BLaER1 treated with 17β-estradiol and CSF1 and Interleukin-3, amounts not matched to agents 10 nM and 100 nM (cell line): ENCODE measurements at regions not wholly inside any gene's neighbourhood (a gene's known extent, or its start where the extent isn't known, plus 50 kb on each side); places are given as distances from the start of the nearest gene placed in this dataset.

Source experiments
- H3K27ac ChIP-seq, 11 experiments: shearing (Covaris generic); formaldehyde crosslinking; 2 replicates each; pipeline ENCODE4 v1.8.1; 2022
- H3K27me3 ChIP-seq, 11 experiments: shearing (Covaris generic); formaldehyde crosslinking; 2 replicates each; pipeline ENCODE4 v1.8.1; 2022
- H3K36me3 ChIP-seq, 11 experiments: shearing (Covaris generic); formaldehyde crosslinking; 2 replicates each; pipeline ENCODE4 v1.8.1; 2022
- H3K4me1 ChIP-seq, 10 experiments: shearing (Covaris generic); formaldehyde crosslinking; 2 replicates each; pipeline ENCODE4 v1.8.1; 2022
- H3K4me2 ChIP-seq, 11 experiments: shearing (Covaris generic); formaldehyde crosslinking; 2 replicates each; pipeline ENCODE4 v1.8.1; 2022
- H3K4me3 ChIP-seq, 10 experiments: shearing (Covaris generic); formaldehyde crosslinking; 2 replicates each; pipeline ENCODE4 v1.8.1; 2022
- H3K9ac ChIP-seq, 11 experiments: shearing (Covaris generic); formaldehyde crosslinking; 2 replicates each; pipeline ENCODE4 v1.8.1; 2022
- H3K9me3 ChIP-seq, 11 experiments: shearing (Covaris generic); formaldehyde crosslinking; replicated peaks in 1 of 11; 2 replicates each; pipeline ENCODE4 v1.8.1; 2022
- H4K20me1 ChIP-seq, 11 experiments: shearing (Covaris generic); formaldehyde crosslinking; 2 replicates each; pipeline ENCODE4 v1.8.1; 2022
- Cebpa-rat ChIP-seq, 11 experiments: shearing (Covaris generic); IDR thresholded peaks; 2 replicates each; pipeline ENCODE4 v1.8.1; 2022

DNA sequence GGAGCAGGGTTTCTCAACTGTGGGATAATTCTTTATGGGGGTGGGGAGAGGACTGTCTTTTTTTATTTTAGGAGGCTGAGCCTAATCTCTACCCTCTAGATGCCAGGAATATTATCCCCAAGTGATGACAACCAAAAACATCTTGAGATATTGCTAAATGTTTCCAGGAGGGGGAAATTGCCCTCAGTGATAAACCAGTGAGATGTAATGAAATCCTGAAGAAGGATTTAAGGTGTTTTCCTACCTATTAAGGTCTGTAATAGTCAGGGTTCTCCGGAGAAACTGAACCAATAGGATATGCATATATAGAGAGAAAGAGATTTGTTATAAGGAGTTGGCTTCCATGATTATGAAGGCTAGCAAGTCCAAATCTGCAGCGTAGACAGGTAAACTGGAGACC lies 208.3 kb upstream of the MIR17HG start:
- peaks cover 0 to 18% (median 0%) of the 10 kb centered on the region in 10 experiments; a peak in 4 of 20 replicates for H3K4me1 ChIP-seq
- H3K27me3 ChIP-seq: no peaks in the 10 kb centered on the region
- H4K20me1 ChIP-seq: no peaks in the 10 kb centered on the region
- no peaks in the 10 kb centered on the region for H3K9me3 ChIP-seq
- no peak overlapping the region for H3K9ac ChIP-seq
- no peak overlapping the region for H3K4me3 ChIP-seq
- H3K4me2 ChIP-seq: no peak overlapping the region
- no peak overlapping the region for H3K27ac ChIP-seq
- no peaks in the 10 kb centered on the region for H3K36me3 ChIP-seq
- TF ChIP-seq Cebpa-rat (IDR thresholded peaks at IDR 0.05): no peak

DNA sequence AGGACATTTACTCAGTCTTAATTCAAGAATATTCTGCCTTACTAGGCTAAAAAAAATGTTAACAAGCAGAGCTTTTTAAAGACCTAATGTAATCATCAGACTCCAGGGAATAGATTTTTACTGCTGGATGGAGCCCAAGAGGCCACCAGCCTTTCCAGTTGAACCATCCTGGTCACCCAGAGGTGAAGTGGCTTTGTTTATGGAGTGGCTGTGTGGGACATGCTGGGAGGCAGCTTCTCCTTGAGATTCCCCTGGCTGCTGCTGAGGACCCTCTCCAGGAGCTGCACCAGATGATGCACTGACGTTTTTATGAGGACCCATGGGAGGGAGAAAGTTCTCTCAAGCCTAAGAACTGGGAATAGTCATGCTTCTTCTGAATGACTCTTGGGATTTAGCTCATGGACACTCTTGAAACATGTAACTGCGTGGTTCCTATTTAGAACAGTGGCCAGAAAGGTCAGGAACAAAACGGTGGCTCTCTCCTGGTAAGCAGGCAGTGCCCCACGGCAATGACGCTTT lies 205.9 kb upstream of the MIR17HG start:
- Histone ChIP-seq H3K27ac (no peak overlapping the region), H3K4me3 (no peak overlapping the region), H4K20me1 (no peaks in the 10 kb centered on the region), H3K4me2 (no peak overlapping the region), H3K4me1 (peaks cover 0 to 29% (median 0%) of the 10 kb centered on the region in 10 experiments; a peak in 5 of 20 replicates), H3K36me3 (no peaks in the 10 kb centered on the region), H3K9me3 (no peaks in the 10 kb centered on the region), H3K9ac (no peak overlapping the region), H3K27me3 (no peaks in the 10 kb centered on the region)
- no peak for TF ChIP-seq Cebpa-rat (IDR thresholded peaks at IDR 0.05)

DNA sequence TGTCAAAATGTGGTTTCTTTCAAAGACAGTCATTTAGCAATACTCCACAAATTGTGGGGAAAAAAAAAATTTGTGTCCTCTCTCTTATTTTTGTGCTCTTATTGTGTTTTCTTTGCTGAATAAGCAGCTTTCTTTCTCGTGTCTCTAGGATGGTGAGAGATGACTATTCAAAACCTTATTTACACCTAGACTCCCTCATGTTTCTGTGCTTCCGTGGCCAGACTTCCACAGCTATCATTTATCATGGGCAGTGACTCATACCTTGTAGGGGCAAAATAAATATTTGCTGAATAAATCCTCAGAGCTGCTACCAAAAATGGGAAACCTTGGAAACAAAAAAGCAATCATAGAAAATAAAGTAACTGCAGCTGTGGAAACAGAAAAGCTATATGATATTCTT lies 204.9 kb upstream of the MIR17HG start:
- H3K27me3 ChIP-seq: no peaks in the 10 kb centered on the region
- no peaks in the 10 kb centered on the region for H3K36me3 ChIP-seq
- no peak overlapping the region for H3K9ac ChIP-seq
- H3K27ac ChIP-seq: no peak overlapping the region
- no peak for TF ChIP-seq Cebpa-rat (IDR thresholded peaks at IDR 0.05)
- no peak overlapping the region for H3K4me2 ChIP-seq
- H3K4me1 ChIP-seq: peaks cover 0 to 29% (median 0%) of the 10 kb centered on the region in 10 experiments; a peak in 5 of 20 replicates
- no peaks in the 10 kb centered on the region for H4K20me1 ChIP-seq
- no peak overlapping the region for H3K4me3 ChIP-seq
- no peaks in the 10 kb centered on the region for H3K9me3 ChIP-seq

DNA sequence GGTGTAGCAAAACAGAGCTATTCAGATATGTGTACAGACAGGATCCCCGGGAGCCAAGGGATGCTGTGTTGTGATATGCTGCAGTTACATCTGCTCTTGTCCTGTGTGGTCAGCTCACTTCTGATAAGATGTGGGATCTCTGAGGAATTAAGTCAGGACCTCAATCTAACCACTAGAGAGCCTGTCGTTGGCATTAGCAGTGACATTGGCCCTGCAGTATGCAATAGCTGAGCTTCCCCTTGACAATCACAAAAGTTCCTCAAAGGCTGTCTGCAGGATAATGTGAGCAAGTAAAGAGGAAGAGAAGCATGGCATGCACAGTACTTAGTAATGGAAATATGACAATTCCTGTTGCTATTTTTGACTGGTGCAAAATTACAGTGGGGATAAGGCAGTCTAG lies 203.4 kb upstream of the MIR17HG start:
- no peaks in the 10 kb centered on the region for H3K27me3 ChIP-seq
- H3K27ac ChIP-seq: no peak overlapping the region
- H4K20me1 ChIP-seq: no peaks in the 10 kb centered on the region
- no peaks in the 10 kb centered on the region for H3K9me3 ChIP-seq
- H3K4me1 ChIP-seq: peaks cover 0 to 29% (median 0%) of the 10 kb centered on the region in 10 experiments; a peak in 5 of 20 replicates
- H3K9ac ChIP-seq: no peak overlapping the region
- H3K4me3 ChIP-seq: no peak overlapping the region
- H3K36me3 ChIP-seq: no peaks in the 10 kb centered on the region
- peak overlapping the region in 2 of 11 experiments; percentile 71 to 74; a peak in 4 of 22 replicates for H3K4me2 ChIP-seq
- no peak for TF ChIP-seq Cebpa-rat (IDR thresholded peaks at IDR 0.05)

DNA sequence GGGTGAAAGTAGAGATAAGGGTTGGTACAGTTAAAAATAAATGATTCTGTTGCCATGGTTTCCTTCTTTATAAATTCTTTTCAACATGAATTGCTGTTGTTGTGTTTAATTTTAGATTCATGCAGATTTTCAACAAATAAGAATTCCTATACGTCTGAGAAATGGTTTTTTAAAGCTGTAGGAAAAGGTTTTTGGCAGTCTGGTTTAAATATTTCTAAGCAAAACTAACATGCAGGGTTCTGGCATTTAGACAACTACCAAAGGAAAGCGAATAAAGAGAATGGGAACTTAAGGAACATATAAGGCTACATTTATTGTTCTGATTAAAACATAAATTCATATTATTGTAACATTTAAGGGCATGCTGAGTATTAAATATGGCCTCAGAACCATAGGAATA lies 203.0 kb upstream of the MIR17HG start:
- Histone ChIP-seq H4K20me1 (no peaks in the 10 kb centered on the region), H3K27me3 (no peaks in the 10 kb centered on the region), H3K9me3 (no peaks in the 10 kb centered on the region), H3K4me2 (peak overlapping the region in 2 of 11 experiments; percentile 71 to 74; a peak in 4 of 22 replicates), H3K9ac (no peak overlapping the region), H3K4me3 (no peak overlapping the region), H3K4me1 (peaks cover 0 to 29% (median 0%) of the 10 kb centered on the region in 10 experiments; a peak in 5 of 20 replicates), H3K27ac (0 out of 22 replicates have a peak overlapping the region, but pooled peaks of 1 of the 11 experiments have one; percentile 24), H3K36me3 (no peaks in the 10 kb centered on the region)
- TF ChIP-seq Cebpa-rat (IDR thresholded peaks at IDR 0.05): no peak

DNA sequence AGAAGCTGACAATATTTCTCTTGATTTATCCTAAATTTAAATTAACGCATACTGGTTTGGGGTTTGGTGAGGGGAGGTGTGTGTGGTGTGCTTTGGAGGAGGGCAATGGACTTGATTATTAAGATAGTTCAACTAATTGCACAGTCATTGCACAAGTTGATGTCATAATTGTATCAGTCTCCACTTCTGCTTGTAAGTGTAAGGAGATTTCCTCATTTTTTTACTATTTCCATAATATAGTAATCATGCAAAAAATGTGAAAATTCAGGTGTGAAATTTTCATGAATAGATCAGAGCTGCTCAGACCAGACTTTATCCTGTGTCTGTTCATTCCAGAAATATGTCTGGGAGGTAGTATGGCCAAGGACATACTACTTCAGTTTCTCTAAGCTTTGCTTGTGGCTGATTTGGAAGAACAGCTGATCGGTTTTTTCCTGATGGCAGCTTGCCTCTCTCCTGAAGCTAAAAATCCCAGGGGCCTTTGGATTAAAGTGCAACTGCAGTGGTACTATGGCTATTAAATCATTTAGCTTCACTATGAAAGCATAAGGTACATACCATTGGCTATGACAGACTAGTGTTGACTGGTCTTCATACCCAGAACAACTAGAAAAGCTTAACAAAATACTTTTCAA lies 201.8 kb upstream of the MIR17HG start:
- Histone ChIP-seq H3K27me3 (no peaks in the 10 kb centered on the region), H3K4me1 (peaks cover 0 to 29% (median 0%) of the 10 kb centered on the region in 10 experiments; a peak in 5 of 20 replicates), H3K4me3 (no peak overlapping the region), H3K4me2 (peak overlapping the region in 3 of 11 experiments; percentile 9 to 35 (median 26); a peak in 3 of 22 replicates), H3K36me3 (no peaks in the 10 kb centered on the region), H3K9ac (no peak overlapping the region), H3K27ac (no peak overlapping the region), H4K20me1 (no peaks in the 10 kb centered on the region), H3K9me3 (no peaks in the 10 kb centered on the region)
- TF ChIP-seq Cebpa-rat (IDR thresholded peaks at IDR 0.05): no peak

DNA sequence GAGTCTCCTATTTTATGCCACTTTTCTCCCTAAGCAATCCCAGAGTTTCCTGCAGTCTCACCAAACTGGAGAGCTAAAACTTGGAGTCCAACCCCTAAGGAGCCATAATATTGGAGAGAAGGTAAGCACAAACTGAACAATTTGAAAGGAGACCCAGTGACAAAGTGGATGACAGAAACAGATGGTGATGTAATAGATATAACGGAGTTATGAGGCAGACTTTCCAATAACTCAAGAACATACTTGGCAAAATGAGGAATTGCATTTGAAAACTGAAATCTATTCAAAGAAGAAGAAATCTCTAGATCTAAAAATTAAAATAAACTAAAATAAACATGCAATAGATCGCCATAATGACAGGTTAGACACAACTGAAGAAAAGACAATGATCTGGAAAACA lies 200.9 kb upstream of the MIR17HG start:
- no peaks in the 10 kb centered on the region for H3K36me3 ChIP-seq
- H3K9me3 ChIP-seq: no peaks in the 10 kb centered on the region
- TF ChIP-seq Cebpa-rat (IDR thresholded peaks at IDR 0.05): no peak
- no peak overlapping the region for H3K9ac ChIP-seq
- H3K4me2 ChIP-seq: no peak overlapping the region
- no peak overlapping the region for H3K4me3 ChIP-seq
- H4K20me1 ChIP-seq: no peaks in the 10 kb centered on the region
- peaks cover 0 to 29% (median 0%) of the 10 kb centered on the region in 10 experiments; a peak in 5 of 20 replicates for H3K4me1 ChIP-seq
- no peaks in the 10 kb centered on the region for H3K27me3 ChIP-seq
- no peak overlapping the region for H3K27ac ChIP-seq

DNA sequence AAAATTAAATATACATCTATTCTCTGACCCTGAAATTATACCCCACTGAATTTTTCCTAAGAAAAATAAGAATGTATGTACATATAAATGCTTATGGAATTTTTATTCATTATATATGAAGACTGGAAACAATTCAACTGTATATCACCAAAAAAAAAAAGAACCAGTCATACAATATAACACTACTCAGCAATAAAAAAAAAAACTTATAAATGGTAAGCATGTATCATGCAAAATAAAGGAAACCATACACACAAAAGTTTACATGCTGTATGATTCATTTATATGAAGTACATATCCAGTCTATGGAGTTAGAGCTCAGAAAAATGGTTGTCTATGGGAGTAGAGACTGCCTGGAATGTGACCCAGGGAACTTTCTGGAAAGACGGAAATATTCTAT lies 199.4 kb upstream of the MIR17HG start:
- Histone ChIP-seq H3K4me3 (no peak overlapping the region), H3K9ac (no peak overlapping the region), H3K27ac (no peak overlapping the region), H4K20me1 (no peaks in the 10 kb centered on the region), H3K4me1 (peaks cover 0 to 28% (median 0%) of the 10 kb centered on the region in 10 experiments; a peak in 5 of 20 replicates), H3K9me3 (no peaks in the 10 kb centered on the region), H3K27me3 (no peaks in the 10 kb centered on the region), H3K4me2 (no peak overlapping the region), H3K36me3 (no peaks in the 10 kb centered on the region)
- TF ChIP-seq Cebpa-rat (IDR thresholded peaks at IDR 0.05): no peak

DNA sequence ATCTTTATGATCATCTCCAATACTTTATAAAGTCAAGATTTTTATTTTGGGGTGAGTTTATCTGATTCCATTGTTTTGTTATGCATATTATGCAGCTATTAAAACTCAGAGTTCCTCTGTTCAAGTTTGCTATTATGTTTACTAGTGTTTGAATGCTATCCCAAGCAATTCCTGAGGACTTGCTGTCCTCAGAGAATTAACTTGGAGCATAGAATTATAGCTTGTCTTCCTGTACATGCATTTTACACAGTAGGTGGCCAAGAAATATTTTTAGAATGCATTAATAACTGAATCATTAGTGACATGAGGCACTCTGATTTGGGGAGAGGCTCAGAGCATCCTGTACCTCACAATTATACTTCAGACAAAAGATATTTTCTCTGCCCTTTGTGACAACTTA lies 195.6 kb upstream of the MIR17HG start:
- no peak for TF ChIP-seq Cebpa-rat (IDR thresholded peaks at IDR 0.05)
- no peaks in the 10 kb centered on the region for H3K9me3 ChIP-seq
- no peaks in the 10 kb centered on the region for H3K36me3 ChIP-seq
- no peak overlapping the region for H3K4me2 ChIP-seq
- H3K27me3 ChIP-seq: no peaks in the 10 kb centered on the region
- H3K9ac ChIP-seq: no peak overlapping the region
- no peaks in the 10 kb centered on the region for H4K20me1 ChIP-seq
- no peak overlapping the region for H3K4me3 ChIP-seq
- peaks cover 0 to 16% (median 0%) of the 10 kb centered on the region in 10 experiments; a peak in 6 of 20 replicates for H3K4me1 ChIP-seq
- no peak overlapping the region for H3K27ac ChIP-seq

DNA sequence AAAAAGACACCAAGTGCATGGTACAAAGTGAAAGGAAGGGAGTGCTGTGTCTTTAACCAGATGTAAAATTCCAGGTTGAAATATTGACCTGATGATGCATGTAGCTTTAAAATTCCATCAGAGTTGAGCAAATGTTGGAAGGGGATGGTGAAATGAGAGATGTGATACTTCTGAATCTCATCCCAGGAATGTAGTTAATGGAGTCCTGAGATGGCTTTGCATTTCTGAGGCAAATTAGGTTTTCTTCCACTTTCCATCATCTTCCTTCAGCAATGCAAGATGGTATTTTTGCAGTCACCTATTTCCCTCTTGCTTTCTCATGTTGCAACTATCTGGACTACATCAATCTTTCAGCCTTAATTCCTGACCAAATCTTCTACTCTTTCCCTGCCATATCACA lies 194.1 kb upstream of the MIR17HG start:
- Histone ChIP-seq H3K27ac (no peak overlapping the region), H3K4me2 (no peak overlapping the region), H3K27me3 (no peaks in the 10 kb centered on the region), H3K4me1 (peaks cover 0 to 16% (median 0%) of the 10 kb centered on the region in 10 experiments; a peak in 6 of 20 replicates), H3K4me3 (no peak overlapping the region), H3K36me3 (no peaks in the 10 kb centered on the region), H3K9ac (no peak overlapping the region), H3K9me3 (no peaks in the 10 kb centered on the region), H4K20me1 (no peaks in the 10 kb centered on the region)
- TF ChIP-seq Cebpa-rat (IDR thresholded peaks at IDR 0.05): no peak
